Panc1 (cell line): ENCODE measurements at regions not wholly inside any gene's neighbourhood (a gene's known extent, or its start where the extent isn't known, plus 50 kb on each side); places are given as distances from the start of the nearest gene placed in this dataset.
A peak's percentile ranks its signal among the peaks of the same experiment; 100 is the strongest.

Experiments
- ATAC-seq: fragments of 200-7000 bp; cut with Tn5 transposase; 2 replicates; pipeline ENCODE4 v1.9.1; 2020; ENCODE audit warnings: mild to moderate bottlenecking, moderate library complexity
- BruUV-seq: library from RNA; stranded (reverse); fragments of 400-500 nt; replicated peaks from 2 replicates; lab custom pipeline; 2021; lab: Mats Ljungman, UMichigan
- CTCF ChIA-PET: fragments of 300-600 bp; sonication (Branson Sonifier 250); formaldehyde crosslinking; loops from one replicate; lab custom pipeline; 2022; ENCODE audit warnings: antibody characterized with exemption; lab: Charles Lee
- POLR2A ChIA-PET: fragments of 300-600 bp; sonication (Branson Sonifier 250); formaldehyde crosslinking; loops from one replicate; lab custom pipeline; 2022; ENCODE audit warnings: antibody characterized with exemption; lab: Charles Lee
- DNase-seq: peaks from one replicate; pipeline ENCODE4 v3.0.0-alpha.2; 2010; ENCODE audit warnings: low read depth, low spot score
- H3K27ac ChIP-seq: 2 replicates; pipeline ENCODE4 v1.5.1; 2011; ENCODE audit warnings: mild to moderate bottlenecking, low read length, inconsistent platforms
- H3K27me3 ChIP-seq: fragments of 200-500 bp; sonication (Bioruptor generic); 2 replicates; pipeline ENCODE4 v1.6.0; 2014; ENCODE audit warnings: low read length, inconsistent platforms; ENCODE audit not compliant: control insufficient read depth, insufficient read depth
- H3K36me3 ChIP-seq: fragments of 200-500 bp; sonication (Bioruptor generic); 2 replicates; pipeline ENCODE4 v1.5.1; 2014; ENCODE audit warnings: inconsistent platforms, mild to moderate bottlenecking, low read length, moderate library complexity; ENCODE audit not compliant: control insufficient read depth, insufficient read depth
- H3K4me1 ChIP-seq: 2 replicates; pipeline ENCODE4 v1.5.1; 2011; ENCODE audit warnings: inconsistent platforms, mild to moderate bottlenecking, low read length, moderate library complexity; ENCODE audit not compliant: control insufficient read depth, insufficient read depth
- H3K4me3 ChIP-seq, 2 experiments: 2 replicates each; pipeline ENCODE4 v1.5.1; 2011 to 2012; ENCODE audit warnings: low read depth in 2 of 2, low read length in 2 of 2, mild to moderate bottlenecking in 2 of 2, inconsistent platforms in 1 of 2, moderate library complexity in 1 of 2
- H3K9me3 ChIP-seq: fragments of 200-500 bp; sonication (Bioruptor generic); 2 replicates; pipeline ENCODE4 v1.5.1; 2014; ENCODE audit warnings: low read depth, mild to moderate bottlenecking, inconsistent platforms, low read length, moderate library complexity; ENCODE audit not compliant: control insufficient read depth, insufficient read depth
- POLR2AphosphoS5 ChIP-seq: IDR thresholded peaks from 2 replicates; pipeline ENCODE4 v1.6.1; 2012; ENCODE audit warnings: mild to moderate bottlenecking, low read depth, low read length, moderate library complexity
- SIN3A ChIP-seq: IDR thresholded peaks from 2 replicates; pipeline ENCODE4 v1.6.1; 2012; ENCODE audit warnings: low read depth, mild to moderate bottlenecking, low read length, moderate library complexity, borderline replicate concordance; ENCODE audit not compliant: insufficient read depth
- TCF7L2 ChIP-seq: IDR thresholded peaks from 2 replicates; pipeline ENCODE4 v1.6.1; 2011; ENCODE audit warnings: mild to moderate bottlenecking, low read depth, low read length, inconsistent platforms
- in situ Hi-C: cut with HindIII; loops from 2 replicates; pipeline ENCODE4 v1.10.0; 2016; ENCODE audit warnings: low sequenced_read_pairs, low pct_unique_long_range_greater_than_20kb
- intact Hi-C: fragments of 100-400 bp; cut with micrococcal nuclease; formaldehyde crosslinking; loops from one replicate; pipeline ENCODE4 v1.10.0; 2022; ENCODE audit not compliant: unreplicated experiment
- TF ChIP-seq, protein P1 (sequence below): fragments of 450-650 bp; IDR thresholded peaks from 2 replicates; pipeline ENCODE4 v1.5.1; 2017; ENCODE audit warnings: mild to moderate bottlenecking
- TF ChIP-seq, protein P2 (sequence below), 2 experiments: IDR thresholded peaks; 2 replicates each; pipeline ENCODE4 v1.6.1; 2011 to 2012; ENCODE audit warnings: low read depth in 2 of 2, control low read depth in 1 of 2, low read length in 1 of 2, mild to moderate bottlenecking in 1 of 2, moderate library complexity in 1 of 2; ENCODE audit not compliant: insufficient read depth in 1 of 2

DNA sequence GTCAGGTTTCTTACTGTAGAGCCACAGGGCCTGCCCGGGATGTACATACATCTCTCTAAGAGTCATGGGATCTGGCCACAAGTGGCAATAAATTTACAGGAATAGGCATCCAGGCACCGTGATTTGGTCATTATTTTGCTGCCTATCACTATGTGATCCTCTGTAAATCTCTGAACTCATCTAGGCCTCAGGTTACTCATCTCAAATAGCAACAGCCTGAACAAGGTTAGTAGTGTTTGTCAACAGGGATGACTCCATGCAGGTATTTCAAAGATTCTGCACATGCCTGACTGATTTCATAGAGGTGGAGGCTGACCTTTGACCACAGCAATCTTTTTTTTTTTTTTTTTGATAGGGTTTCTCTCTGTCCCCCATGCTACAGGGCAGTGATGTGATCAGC is 88.8 kb upstream of the TBL1XR1 start:
- no peak for DNase-seq
- TF ChIP-seq POLR2AphosphoS5 = no peak
- TF ChIP-seq, protein P1, sequence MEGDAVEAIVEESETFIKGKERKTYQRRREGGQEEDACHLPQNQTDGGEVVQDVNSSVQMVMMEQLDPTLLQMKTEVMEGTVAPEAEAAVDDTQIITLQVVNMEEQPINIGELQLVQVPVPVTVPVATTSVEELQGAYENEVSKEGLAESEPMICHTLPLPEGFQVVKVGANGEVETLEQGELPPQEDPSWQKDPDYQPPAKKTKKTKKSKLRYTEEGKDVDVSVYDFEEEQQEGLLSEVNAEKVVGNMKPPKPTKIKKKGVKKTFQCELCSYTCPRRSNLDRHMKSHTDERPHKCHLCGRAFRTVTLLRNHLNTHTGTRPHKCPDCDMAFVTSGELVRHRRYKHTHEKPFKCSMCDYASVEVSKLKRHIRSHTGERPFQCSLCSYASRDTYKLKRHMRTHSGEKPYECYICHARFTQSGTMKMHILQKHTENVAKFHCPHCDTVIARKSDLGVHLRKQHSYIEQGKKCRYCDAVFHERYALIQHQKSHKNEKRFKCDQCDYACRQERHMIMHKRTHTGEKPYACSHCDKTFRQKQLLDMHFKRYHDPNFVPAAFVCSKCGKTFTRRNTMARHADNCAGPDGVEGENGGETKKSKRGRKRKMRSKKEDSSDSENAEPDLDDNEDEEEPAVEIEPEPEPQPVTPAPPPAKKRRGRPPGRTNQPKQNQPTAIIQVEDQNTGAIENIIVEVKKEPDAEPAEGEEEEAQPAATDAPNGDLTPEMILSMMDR = no peak
- BruUV-seq = no TSS peak
- POLR2A ChIA-PET = no interaction called here
- Histone ChIP-seq H3K27ac (peak overlapping the region; percentile 36; the same call in 1 of the 2 replicates), H3K27me3 (no peaks in the 10 kb centered on the region), H3K9me3 (no peaks in the 10 kb centered on the region), H3K4me3 (no peak overlapping the region), H3K36me3 (no peaks in the 10 kb centered on the region), H3K4me1 (peaks cover 12% of the 10 kb centered on the region; the same call in 1 of the 2 replicates)
- in situ Hi-C loops (no loop called here), intact Hi-C loops (loop anchor here (10.0 kb wide), 1 partner anchor 49 kb away; no protein-coding TSS in a partner anchor)
- CTCF ChIA-PET = no interaction called here
- ATAC-seq = peak; percentile 69

DNA sequence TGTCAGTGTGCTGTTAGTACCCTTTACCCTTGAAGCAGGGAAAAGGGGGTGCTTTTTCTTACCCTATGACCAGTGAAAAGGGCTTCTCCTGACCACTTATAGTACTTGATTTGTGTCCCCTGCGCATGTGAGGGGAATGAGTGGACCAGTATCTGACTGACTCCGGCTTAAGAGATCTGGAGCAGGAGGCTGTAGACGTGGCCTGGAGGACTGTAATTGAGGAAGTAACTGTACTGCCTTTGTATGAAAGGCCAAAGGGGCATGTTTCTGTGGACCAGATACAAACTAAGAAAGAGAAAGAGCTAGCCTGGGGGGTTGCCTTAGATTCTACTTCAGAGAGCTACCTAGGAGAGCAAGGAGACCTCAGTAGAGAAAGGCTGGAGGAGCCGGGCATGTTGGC is 89.9 kb upstream of the TBL1XR1 start:
- TF ChIP-seq, protein P1 = no peak
- TF ChIP-seq POLR2AphosphoS5 = no peak
- TF ChIP-seq TCF7L2 = no peak
- no peak for TF ChIP-seq SIN3A
- TF ChIP-seq, protein P2, sequence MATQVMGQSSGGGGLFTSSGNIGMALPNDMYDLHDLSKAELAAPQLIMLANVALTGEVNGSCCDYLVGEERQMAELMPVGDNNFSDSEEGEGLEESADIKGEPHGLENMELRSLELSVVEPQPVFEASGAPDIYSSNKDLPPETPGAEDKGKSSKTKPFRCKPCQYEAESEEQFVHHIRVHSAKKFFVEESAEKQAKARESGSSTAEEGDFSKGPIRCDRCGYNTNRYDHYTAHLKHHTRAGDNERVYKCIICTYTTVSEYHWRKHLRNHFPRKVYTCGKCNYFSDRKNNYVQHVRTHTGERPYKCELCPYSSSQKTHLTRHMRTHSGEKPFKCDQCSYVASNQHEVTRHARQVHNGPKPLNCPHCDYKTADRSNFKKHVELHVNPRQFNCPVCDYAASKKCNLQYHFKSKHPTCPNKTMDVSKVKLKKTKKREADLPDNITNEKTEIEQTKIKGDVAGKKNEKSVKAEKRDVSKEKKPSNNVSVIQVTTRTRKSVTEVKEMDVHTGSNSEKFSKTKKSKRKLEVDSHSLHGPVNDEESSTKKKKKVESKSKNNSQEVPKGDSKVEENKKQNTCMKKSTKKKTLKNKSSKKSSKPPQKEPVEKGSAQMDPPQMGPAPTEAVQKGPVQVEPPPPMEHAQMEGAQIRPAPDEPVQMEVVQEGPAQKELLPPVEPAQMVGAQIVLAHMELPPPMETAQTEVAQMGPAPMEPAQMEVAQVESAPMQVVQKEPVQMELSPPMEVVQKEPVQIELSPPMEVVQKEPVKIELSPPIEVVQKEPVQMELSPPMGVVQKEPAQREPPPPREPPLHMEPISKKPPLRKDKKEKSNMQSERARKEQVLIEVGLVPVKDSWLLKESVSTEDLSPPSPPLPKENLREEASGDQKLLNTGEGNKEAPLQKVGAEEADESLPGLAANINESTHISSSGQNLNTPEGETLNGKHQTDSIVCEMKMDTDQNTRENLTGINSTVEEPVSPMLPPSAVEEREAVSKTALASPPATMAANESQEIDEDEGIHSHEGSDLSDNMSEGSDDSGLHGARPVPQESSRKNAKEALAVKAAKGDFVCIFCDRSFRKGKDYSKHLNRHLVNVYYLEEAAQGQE (IDR thresholded peaks at IDR 0.05; ENCODE audit: insufficient read depth in 1 of 2, low read depth in 2 of 2, low read length in 1 of 2) = no peak
- POLR2A ChIA-PET = interaction anchor here (0.6 kb wide), 1 partner anchor 195 kb away, joined by 3 read pairs; no protein-coding TSS in a partner anchor

More for the DNA sequence above, 89.9 kb upstream of the TBL1XR1 start:
- Histone ChIP-seq H3K9me3 (no peaks in the 10 kb centered on the region), H3K4me3 (no peak overlapping the region), H3K4me1 (peaks cover 12% of the 10 kb centered on the region; the same call in 1 of the 2 replicates), H3K27me3 (no peaks in the 10 kb centered on the region), H3K36me3 (no peaks in the 10 kb centered on the region), H3K27ac (peak overlapping the region; percentile 15; the same call in 1 of the 2 replicates)
- in situ Hi-C loops = no loop called here
- no TSS peak for BruUV-seq
- CTCF ChIA-PET = no interaction called here
- intact Hi-C loops = loop anchor here (10.0 kb wide), 1 partner anchor 48 kb away; no protein-coding TSS in a partner anchor
- ATAC-seq (peak; percentile 43; the same call in 1 of the 2 replicates), DNase-seq (no peak)
